WTC11 (cell line): ENCODE measurements at regions not wholly inside any gene's neighbourhood (a gene's known extent, or its start where the extent isn't known, plus 50 kb on each side); places are given as distances from the start of the nearest gene placed in this dataset.

Source experiments
- ARID4B ChIP-seq: sonication (generic); formaldehyde crosslinking; IDR thresholded peaks from 2 replicates; pipeline ENCODE4 v1.8.0; 2023; ENCODE audit warnings: missing genetic modification reagents, mild to moderate bottlenecking, borderline replicate concordance
- ATF6 ChIP-seq: sonication (generic); formaldehyde crosslinking; IDR thresholded peaks from 2 replicates; pipeline ENCODE4 v1.8.1; 2023; ENCODE audit warnings: mild to moderate bottlenecking, missing genetic modification reagents
- CTCF ChIP-seq: fragments of 200-600 bp; IDR thresholded peaks from 2 replicates; pipeline ENCODE4 v1.8.0; 2022; ENCODE audit warnings: antibody characterized with exemption
- JUN ChIP-seq: sonication (generic); formaldehyde crosslinking; IDR thresholded peaks from 2 replicates; pipeline ENCODE4 v1.8.0; 2023; ENCODE audit warnings: mild to moderate bottlenecking, missing genetic modification reagents
- RELA ChIP-seq: sonication (generic); formaldehyde crosslinking; IDR thresholded peaks from 2 replicates; pipeline ENCODE4 v1.8.1; 2022; ENCODE audit warnings: missing genetic modification reagents, mild to moderate bottlenecking, borderline replicate concordance
- STAT6 ChIP-seq: sonication (generic); formaldehyde crosslinking; conservative IDR thresholded peaks from 2 replicates; pipeline ENCODE4 v1.8.1; 2023; ENCODE audit warnings: mild to moderate bottlenecking, low read depth, missing genetic modification reagents, moderate library complexity
- TF ChIP-seq, protein P1 (sequence below): sonication (generic); formaldehyde crosslinking; IDR thresholded peaks from 2 replicates; pipeline ENCODE4 v1.8.0; 2023; ENCODE audit warnings: missing genetic modification reagents

GRCh38 chr18:75858754-75859153 lies 431.3 kb upstream of the SMIM21 start:
- no peak for TF ChIP-seq STAT6 (CRISPR knock-in tag)
- no peak for TF ChIP-seq JUN (CRISPR knock-in tag)
- TF ChIP-seq CTCF = no peak
- TF ChIP-seq ATF6 = no peak
- TF ChIP-seq, protein P1, sequence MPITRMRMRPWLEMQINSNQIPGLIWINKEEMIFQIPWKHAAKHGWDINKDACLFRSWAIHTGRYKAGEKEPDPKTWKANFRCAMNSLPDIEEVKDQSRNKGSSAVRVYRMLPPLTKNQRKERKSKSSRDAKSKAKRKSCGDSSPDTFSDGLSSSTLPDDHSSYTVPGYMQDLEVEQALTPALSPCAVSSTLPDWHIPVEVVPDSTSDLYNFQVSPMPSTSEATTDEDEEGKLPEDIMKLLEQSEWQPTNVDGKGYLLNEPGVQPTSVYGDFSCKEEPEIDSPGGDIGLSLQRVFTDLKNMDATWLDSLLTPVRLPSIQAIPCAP (CRISPR knock-in tag) = no peak
- no peak for TF ChIP-seq ARID4B
- no peak for TF ChIP-seq RELA (CRISPR knock-in tag)
